Esophagus squamous epithelium (tissue), 5 donors: ENCODE measurements at regions not wholly inside any gene's neighbourhood (a gene's known extent, or its start where the extent isn't known, plus 50 kb on each side); places are given as distances from the start of the nearest gene placed in this dataset.

Experiments
- DNase-seq: peaks from one replicate; lab custom pipeline; 2025; lab: John Stamatoyannopoulos, UW
- H3K27ac ChIP-seq, 4 donors: fragments of 200-600 bp; sonication (generic); one replicate each; pipeline ENCODE4 v1.5.1; 2016 to 2019; ENCODE audit warnings: mild to moderate bottlenecking in 1 of 4
- H3K27me3 ChIP-seq, 4 donors: fragments of 200-600 bp; sonication (generic); 1 replicate in 3 of 4; 2 replicates in 1 of 4; pipeline versions ENCODE4 v1.5.1 to v1.6.0; 2017 to 2021; ENCODE audit warnings: antibody characterized with exemption in 1 of 4
- H3K36me3 ChIP-seq, 3 donors: fragments of 200-600 bp; sonication (generic); one replicate each; pipeline ENCODE4 v1.5.1; 2016 to 2019
- H3K4me1 ChIP-seq, 3 donors: fragments of 200-600 bp; sonication (generic); one replicate each; pipeline ENCODE4 v1.5.1; 2017 to 2019
- H3K4me3 ChIP-seq, 4 donors: fragments of 200-600 bp; sonication (generic); 1 replicate in 3 of 4; 2 replicates in 1 of 4; pipeline ENCODE4 v1.5.1; 2016 to 2019; ENCODE audit warnings: mild to moderate bottlenecking in 2 of 4, moderate library complexity in 1 of 4
- H3K9me3 ChIP-seq, 3 donors: fragments of 200-600 bp; sonication (generic); one replicate each; pipeline ENCODE4 v1.5.1; 2016 to 2019
- POLR2A ChIP-seq, 4 donors: fragments of 450-650 bp; IDR thresholded peaks; one replicate each; pipeline ENCODE4 v1.6.1; 2017; ENCODE audit warnings: antibody characterized with exemption in 4 of 4, mild to moderate bottlenecking in 4 of 4, moderate library complexity in 3 of 4
- WGBS, 2 donors: methylation state at CpG; one replicate each; pipeline ENCODE4 v1.1.5; 2018; 5-methylcytosine and 5-hydroxymethylcytosine counted together
- intact Hi-C: fragments of 100-400 bp; cut with DNase I; formaldehyde crosslinking; loops from one replicate; pipeline ENCODE4 v1.15.0; 2022
- TF ChIP-seq, protein P1 (sequence below), 6 experiments: fragments of 450-650 bp in 4 of 6; fragments of 200-600 bp in 2 of 6; sonication (generic) in 2 of 6; IDR thresholded peaks; one replicate each; pipeline ENCODE4 v1.5.1; 2016 to 2019; ENCODE audit warnings: antibody characterized with exemption in 6 of 6, mild to moderate bottlenecking in 4 of 6, moderate library complexity in 4 of 6
- donor health status: DM: yes; HTN: yes; CAD: no.

DNA sequence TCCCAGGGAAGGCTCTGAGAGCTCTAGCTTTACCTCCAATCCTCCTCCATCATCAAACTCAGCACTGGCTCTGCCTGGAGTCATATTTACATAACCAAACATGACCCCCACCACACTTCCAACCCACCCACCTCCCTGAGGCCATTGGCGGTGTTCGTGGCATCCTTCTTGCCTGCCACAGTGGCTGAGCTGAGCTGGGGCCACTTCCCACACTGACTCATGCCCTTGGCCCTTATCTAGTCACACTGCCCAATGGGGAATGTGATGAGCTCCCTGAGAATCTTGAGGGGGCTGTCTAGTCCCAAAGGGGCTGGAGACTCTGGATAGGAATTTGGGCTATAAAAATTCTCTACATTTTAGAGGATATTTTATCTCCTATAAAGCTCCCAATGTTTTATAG, 230.9 kb upstream of the IRF2BP2 start:
- TF ChIP-seq POLR2A (IDR thresholded peaks at IDR 0.05), result no peak
- TF ChIP-seq, protein P1, sequence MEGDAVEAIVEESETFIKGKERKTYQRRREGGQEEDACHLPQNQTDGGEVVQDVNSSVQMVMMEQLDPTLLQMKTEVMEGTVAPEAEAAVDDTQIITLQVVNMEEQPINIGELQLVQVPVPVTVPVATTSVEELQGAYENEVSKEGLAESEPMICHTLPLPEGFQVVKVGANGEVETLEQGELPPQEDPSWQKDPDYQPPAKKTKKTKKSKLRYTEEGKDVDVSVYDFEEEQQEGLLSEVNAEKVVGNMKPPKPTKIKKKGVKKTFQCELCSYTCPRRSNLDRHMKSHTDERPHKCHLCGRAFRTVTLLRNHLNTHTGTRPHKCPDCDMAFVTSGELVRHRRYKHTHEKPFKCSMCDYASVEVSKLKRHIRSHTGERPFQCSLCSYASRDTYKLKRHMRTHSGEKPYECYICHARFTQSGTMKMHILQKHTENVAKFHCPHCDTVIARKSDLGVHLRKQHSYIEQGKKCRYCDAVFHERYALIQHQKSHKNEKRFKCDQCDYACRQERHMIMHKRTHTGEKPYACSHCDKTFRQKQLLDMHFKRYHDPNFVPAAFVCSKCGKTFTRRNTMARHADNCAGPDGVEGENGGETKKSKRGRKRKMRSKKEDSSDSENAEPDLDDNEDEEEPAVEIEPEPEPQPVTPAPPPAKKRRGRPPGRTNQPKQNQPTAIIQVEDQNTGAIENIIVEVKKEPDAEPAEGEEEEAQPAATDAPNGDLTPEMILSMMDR (IDR thresholded peaks at IDR 0.05), result no peak
- 88% methylated on average over 2 of the region's 2 CpGs; no CpG with 5 or more reads in 1 of the 2 donors for WGBS, 2 donors
- Histone ChIP-seq H3K27ac (no peak overlapping the region), H3K9me3 (no peaks in the 10 kb centered on the region), H3K27me3 (no peaks in the 10 kb centered on the region), H3K36me3 (no peaks in the 10 kb centered on the region), H3K4me1 (peaks cover 3 to 16% (median 9%) of the 10 kb centered on the region in 3 donors), H3K4me3 (no peak overlapping the region)
- DNase-seq, result no peak
- intact Hi-C loops, result no loop called here

- no peaks in the 10 kb centered on the region for H3K27me3 ChIP-seq
- H3K4me3 ChIP-seq, result no peak overlapping the region
- intact Hi-C loops, result no loop called here
- no peak for DNase-seq
- peaks cover 3 to 15% (median 9%) of the 10 kb centered on the region in 3 donors for H3K4me1 ChIP-seq
- H3K9me3 ChIP-seq, result no peaks in the 10 kb centered on the region
- H3K36me3 ChIP-seq, result no peaks in the 10 kb centered on the region
- H3K27ac ChIP-seq, result no peak overlapping the region
- 71 to 91% methylated on average over 1 to 2 of the region's 2 CpGs for WGBS, 2 donors
- TF ChIP-seq POLR2A (IDR thresholded peaks at IDR 0.05), result no peak
- TF ChIP-seq, protein P1 (IDR thresholded peaks at IDR 0.05), result no peak
These were observed 230.3 kb upstream of the IRF2BP2 start for GRCh38 chr1:234840253-234840652.

GRCh38 chr1:234839663-234840062, 229.7 kb upstream of the IRF2BP2 start:
- WGBS, 2 donors, result 69 to 70% methylated on average over 2 of the region's 2 CpGs
- no peak for TF ChIP-seq POLR2A (IDR thresholded peaks at IDR 0.05)
- TF ChIP-seq, protein P1 (IDR thresholded peaks at IDR 0.05), result no peak
- H3K36me3 ChIP-seq, result no peaks in the 10 kb centered on the region
- no peaks in the 10 kb centered on the region for H3K27me3 ChIP-seq
- H3K27ac ChIP-seq, result no peak overlapping the region
- no peaks in the 10 kb centered on the region for H3K9me3 ChIP-seq
- H3K4me1 ChIP-seq, result peaks cover 3 to 11% (median 9%) of the 10 kb centered on the region in 3 donors
- DNase-seq, result no peak
- intact Hi-C loops, result no loop called here
- no peak overlapping the region for H3K4me3 ChIP-seq

DNA sequence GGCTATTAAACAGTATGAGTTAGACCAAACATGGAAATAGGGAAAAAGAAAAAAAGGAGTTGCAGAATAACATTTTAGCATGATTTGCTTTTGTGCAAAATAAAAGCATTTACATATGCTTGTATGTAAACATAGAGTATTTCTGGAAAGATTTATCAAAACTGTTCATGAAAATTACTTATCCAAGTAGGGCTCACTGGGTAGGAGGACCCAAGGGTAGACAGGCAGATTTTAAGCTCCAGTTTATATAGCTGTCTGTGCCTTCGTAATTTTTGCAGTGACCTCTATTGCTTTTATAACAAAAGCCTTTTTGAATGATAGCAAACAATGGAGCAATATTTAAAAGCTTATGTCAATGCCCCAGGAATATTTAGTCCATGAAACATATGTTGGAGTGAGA, 228.8 kb upstream of the IRF2BP2 start:
- H3K27ac ChIP-seq, result no peak overlapping the region
- no peaks in the 10 kb centered on the region for H3K36me3 ChIP-seq
- 55 to 70% methylated on average over 1 of the region's 1 CpG for WGBS, 2 donors
- DNase-seq, result no peak
- H3K27me3 ChIP-seq, result no peaks in the 10 kb centered on the region
- no peak for TF ChIP-seq POLR2A (IDR thresholded peaks at IDR 0.05)
- H3K4me1 ChIP-seq, result peaks cover 3 to 11% (median 6%) of the 10 kb centered on the region in 3 donors
- H3K9me3 ChIP-seq, result no peaks in the 10 kb centered on the region
- no peak overlapping the region for H3K4me3 ChIP-seq
- intact Hi-C loops, result no loop called here

DNA sequence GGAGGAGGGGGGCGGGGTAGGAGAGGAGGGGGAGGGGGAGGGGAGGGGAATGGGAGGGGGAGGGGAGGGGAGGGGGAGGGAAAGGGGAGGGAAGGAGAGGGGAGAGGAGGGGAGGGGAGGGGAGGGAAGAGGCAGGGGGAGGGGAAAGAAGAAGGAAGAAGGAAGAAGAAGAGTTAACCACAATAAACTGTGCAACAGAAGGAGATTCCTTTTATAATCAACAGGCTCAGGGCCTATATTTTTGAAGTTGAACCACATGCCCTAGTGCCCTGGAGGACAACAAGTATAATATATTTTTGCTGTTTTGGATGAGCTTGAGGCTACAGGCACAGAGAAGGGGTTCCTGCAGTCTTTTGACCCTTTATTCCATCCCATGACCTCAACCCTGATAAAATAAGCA, 228.2 kb upstream of the IRF2BP2 start:
- intact Hi-C loops, result no loop called here
- TF ChIP-seq POLR2A (IDR thresholded peaks at IDR 0.05), result no peak
- TF ChIP-seq, protein P1 (IDR thresholded peaks at IDR 0.05), result no peak
- 83 to 100% methylated on average over 1 of the region's 1 CpG for WGBS, 2 donors
- no peaks in the 10 kb centered on the region for H3K36me3 ChIP-seq
- no peaks in the 10 kb centered on the region for H3K9me3 ChIP-seq
- no peak overlapping the region for H3K27ac ChIP-seq
- H3K4me3 ChIP-seq, result no peak overlapping the region
- H3K27me3 ChIP-seq, result no peaks in the 10 kb centered on the region
- H3K4me1 ChIP-seq, result peaks cover 3 to 11% (median 6%) of the 10 kb centered on the region in 3 donors
- no peak for DNase-seq

DNA sequence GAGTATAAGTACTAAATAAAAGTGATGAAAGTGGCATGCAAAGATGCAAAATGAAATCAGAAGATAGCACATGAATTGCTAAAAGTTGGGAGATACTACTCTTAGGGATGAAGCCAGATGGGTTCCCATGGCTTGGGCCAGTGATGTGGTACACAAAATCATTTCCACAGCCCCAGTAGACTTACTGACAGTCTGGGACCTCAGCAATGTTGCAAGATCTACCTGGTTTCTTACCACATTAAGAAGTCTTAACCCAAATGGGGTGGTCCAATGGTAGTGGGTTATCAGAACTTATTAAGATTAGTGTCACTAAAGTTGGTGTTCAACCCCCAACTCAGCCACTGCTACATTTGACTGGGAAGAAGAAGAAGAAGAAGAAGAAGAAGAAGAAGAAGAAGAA, 227.7 kb upstream of the IRF2BP2 start:
- intact Hi-C loops, result no loop called here
- Histone ChIP-seq H3K9me3 (no peaks in the 10 kb centered on the region), H3K27ac (no peak overlapping the region), H3K36me3 (no peaks in the 10 kb centered on the region), H3K4me3 (no peak overlapping the region), H3K27me3 (no peaks in the 10 kb centered on the region), H3K4me1 (peaks cover 3 to 7% (median 4%) of the 10 kb centered on the region in 3 donors)
- TF ChIP-seq POLR2A (IDR thresholded peaks at IDR 0.05), result no peak
- TF ChIP-seq, protein P1 (IDR thresholded peaks at IDR 0.05), result no peak
- no peak for DNase-seq
